ENCODE measurements at regions not wholly inside any gene's neighbourhood (a gene's known extent, or its start where the extent isn't known, plus 50 kb on each side); places are given as distances from the start of the nearest gene placed in this dataset.
"Not testable (repeated sequence)": the region's sequence is repeated elsewhere in the genome, so short reads cannot be mapped to it uniquely, and the experiment has no call there.

DNA sequence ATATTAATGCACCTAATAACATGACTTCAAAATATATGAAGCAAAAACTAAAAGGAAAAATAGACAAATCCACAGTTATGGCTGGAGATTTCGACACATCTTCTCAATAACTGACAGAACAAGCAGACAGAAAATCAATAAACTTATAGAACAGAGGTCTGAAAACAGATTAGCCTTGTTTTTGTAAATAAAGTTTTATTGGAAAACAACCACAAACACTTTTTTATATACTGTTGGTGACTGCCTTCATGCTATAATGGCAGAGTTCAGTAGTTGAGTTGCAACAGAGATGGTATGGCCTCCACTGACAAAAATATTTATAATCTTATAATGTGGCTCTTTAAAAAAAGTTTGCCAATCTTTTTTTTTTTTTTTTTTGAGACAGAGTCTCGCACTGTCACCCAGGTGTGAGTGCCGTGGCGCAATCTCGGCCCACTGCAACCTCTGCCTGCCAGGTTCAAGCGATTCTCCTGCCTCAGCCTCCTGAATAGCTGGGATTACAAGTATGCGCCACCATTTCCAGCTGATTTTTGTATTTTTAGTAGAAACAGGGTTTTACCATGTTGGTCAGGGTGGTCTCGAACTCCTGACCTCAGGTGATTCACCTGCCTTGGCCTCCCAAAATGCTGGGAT lies 52.2 kb upstream of the GATA2 start:
- no TSS peak for BruUV-seq (replicated peaks)
- Histone ChIP-seq H3F3A (ENCODE audit: low read length, unreplicated experiment) (no peaks in the 10 kb centered on the region), H3K36me3 (ENCODE audit: low read depth, low read length) (no peaks in the 10 kb centered on the region), H3K27me3 (ENCODE audit: low read length) (no peaks in the 10 kb centered on the region), H3K79me2 (ENCODE audit: low read length) (no peaks in the 10 kb centered on the region), H4K20me1 (ENCODE audit: low read length) (no peaks in the 10 kb centered on the region), H3K9me3 (ENCODE audit: low read length) (no peaks in the 10 kb centered on the region), H3K4me3 (ENCODE audit: low read length) (no peak overlapping the region), H3K27ac (ENCODE audit: low read length) (no peak overlapping the region), H3K4me2 (ENCODE audit: low read length) (no peak overlapping the region), H3K4me1 (ENCODE audit: insufficient read depth, low read length) (no peaks in the 10 kb centered on the region), H3K9ac (ENCODE audit: low read length) (no peak overlapping the region), H3K9me2 (replicated peaks; ENCODE audit: low read length) (no peaks in the 10 kb centered on the region), H2AFZ (ENCODE audit: low read length) (no peak overlapping the region)
- POLR2A ChIA-PET (ENCODE audit: unreplicated experiment), result no interaction called here
- intact Hi-C loops (cut with micrococcal nuclease), result no loop called here
- CTCF ChIA-PET, result no interaction called here
- no peak for ATAC-seq
- DNase-seq, result no peak
- TF ChIP-seq EZH2 (IDR thresholded peaks at IDR 0.05; ENCODE audit: low read length, unreplicated experiment) (no peak), EZH2phosphoT487 (IDR thresholded peaks at IDR 0.05; ENCODE audit: borderline replicate concordance, low read length) (no peak)
- TF ChIP-seq, protein P1, sequence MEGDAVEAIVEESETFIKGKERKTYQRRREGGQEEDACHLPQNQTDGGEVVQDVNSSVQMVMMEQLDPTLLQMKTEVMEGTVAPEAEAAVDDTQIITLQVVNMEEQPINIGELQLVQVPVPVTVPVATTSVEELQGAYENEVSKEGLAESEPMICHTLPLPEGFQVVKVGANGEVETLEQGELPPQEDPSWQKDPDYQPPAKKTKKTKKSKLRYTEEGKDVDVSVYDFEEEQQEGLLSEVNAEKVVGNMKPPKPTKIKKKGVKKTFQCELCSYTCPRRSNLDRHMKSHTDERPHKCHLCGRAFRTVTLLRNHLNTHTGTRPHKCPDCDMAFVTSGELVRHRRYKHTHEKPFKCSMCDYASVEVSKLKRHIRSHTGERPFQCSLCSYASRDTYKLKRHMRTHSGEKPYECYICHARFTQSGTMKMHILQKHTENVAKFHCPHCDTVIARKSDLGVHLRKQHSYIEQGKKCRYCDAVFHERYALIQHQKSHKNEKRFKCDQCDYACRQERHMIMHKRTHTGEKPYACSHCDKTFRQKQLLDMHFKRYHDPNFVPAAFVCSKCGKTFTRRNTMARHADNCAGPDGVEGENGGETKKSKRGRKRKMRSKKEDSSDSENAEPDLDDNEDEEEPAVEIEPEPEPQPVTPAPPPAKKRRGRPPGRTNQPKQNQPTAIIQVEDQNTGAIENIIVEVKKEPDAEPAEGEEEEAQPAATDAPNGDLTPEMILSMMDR (conservative IDR thresholded peaks at IDR 0.05; ENCODE audit: low read depth, low read length), result no peak

DNA sequence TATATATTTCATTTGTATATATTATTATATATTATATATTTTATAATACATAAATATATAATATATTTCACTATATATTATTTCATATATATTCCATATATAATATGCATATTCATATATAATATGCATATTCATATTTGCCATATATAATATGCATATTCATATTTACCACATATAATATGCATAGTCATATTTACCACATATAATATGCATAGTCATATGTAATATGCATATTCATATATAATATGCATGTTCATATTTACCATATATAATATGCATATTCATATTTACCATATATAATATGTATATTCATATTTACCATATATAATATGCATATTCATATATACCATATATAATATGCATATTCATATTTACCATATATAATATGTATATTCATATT lies 51.2 kb upstream of the GATA2 start:
- no peaks in the 10 kb centered on the region for H3K36me3 ChIP-seq (ENCODE audit: low read depth, low read length)
- POLR2A ChIA-PET (ENCODE audit: unreplicated experiment), result no interaction called here
- CTCF ChIA-PET, result no interaction called here
- no peak for DNase-seq
- no peaks in the 10 kb centered on the region for H3F3A ChIP-seq (ENCODE audit: low read length, unreplicated experiment)
- H3K4me2 ChIP-seq (ENCODE audit: low read length), result no peak overlapping the region
- no peaks in the 10 kb centered on the region for H3K9me2 ChIP-seq (replicated peaks; ENCODE audit: low read length)
- H3K79me2 ChIP-seq (ENCODE audit: low read length), result no peaks in the 10 kb centered on the region
- no peaks in the 10 kb centered on the region for H4K20me1 ChIP-seq (ENCODE audit: low read length)
- intact Hi-C loops (cut with micrococcal nuclease), result no loop called here
- no peak overlapping the region for H3K27ac ChIP-seq (ENCODE audit: low read length)
- no peak for ATAC-seq
- H3K9ac ChIP-seq (ENCODE audit: low read length), result no peak overlapping the region
- H3K27me3 ChIP-seq (ENCODE audit: low read length), result no peaks in the 10 kb centered on the region
- H3K4me1 ChIP-seq (ENCODE audit: insufficient read depth, low read length), result no peaks in the 10 kb centered on the region
- H3K9me3 ChIP-seq (ENCODE audit: low read length), result no peaks in the 10 kb centered on the region
- no peak overlapping the region for H2AFZ ChIP-seq (ENCODE audit: low read length)
- H3K4me3 ChIP-seq (ENCODE audit: low read length), result no peak overlapping the region
- BruUV-seq (replicated peaks), result no TSS peak
- no peak for TF ChIP-seq EZH2phosphoT487 (IDR thresholded peaks at IDR 0.05; ENCODE audit: borderline replicate concordance, low read length)
- TF ChIP-seq, protein P1 (conservative IDR thresholded peaks at IDR 0.05; ENCODE audit: low read depth, low read length), result no peak
- TF ChIP-seq EZH2 (IDR thresholded peaks at IDR 0.05; ENCODE audit: low read length, unreplicated experiment), result no peak

DNA sequence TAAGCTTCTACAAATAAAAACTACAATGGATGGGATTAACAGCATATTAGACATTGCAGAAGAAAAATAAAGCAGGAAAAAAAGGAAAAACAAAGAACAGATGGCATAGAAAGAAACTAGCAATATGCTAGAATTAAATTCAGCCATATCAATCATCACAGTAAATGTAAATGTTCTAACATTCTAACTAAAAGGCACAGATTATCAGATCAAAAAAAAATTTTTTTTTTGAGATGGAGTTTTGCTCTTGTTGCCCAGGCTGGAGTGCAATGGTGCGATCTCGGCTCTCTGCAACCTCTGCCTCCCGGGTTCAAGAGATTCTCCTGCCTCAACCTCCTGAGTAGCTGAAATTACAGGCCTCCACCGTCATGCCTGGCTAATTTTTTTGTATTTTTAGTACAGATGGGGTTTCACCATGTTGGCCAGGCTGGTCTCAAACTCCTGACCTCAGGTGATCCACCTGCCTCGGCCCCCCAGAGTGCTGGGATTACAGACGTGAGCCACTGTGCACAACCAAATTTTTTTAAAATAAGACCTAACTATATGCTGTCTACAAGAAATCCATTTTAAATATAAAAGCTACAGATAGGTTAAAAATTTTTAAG lies 50.7 kb upstream of the GATA2 start:
- H4K20me1 ChIP-seq (ENCODE audit: low read length); H3K9me3 ChIP-seq (ENCODE audit: low read length); intact Hi-C loops (cut with micrococcal nuclease); ATAC-seq; POLR2A ChIA-PET (ENCODE audit: unreplicated experiment); H3K4me2 ChIP-seq (ENCODE audit: low read length); CTCF ChIA-PET; H3K36me3 ChIP-seq (ENCODE audit: low read depth, low read length); H3K4me1 ChIP-seq (ENCODE audit: insufficient read depth, low read length); H3K9me2 ChIP-seq (replicated peaks; ENCODE audit: low read length); H3K27ac ChIP-seq (ENCODE audit: low read length); H3F3A ChIP-seq (ENCODE audit: low read length, unreplicated experiment); BruUV-seq (replicated peaks); H3K79me2 ChIP-seq (ENCODE audit: low read length); H3K27me3 ChIP-seq (ENCODE audit: low read length); H3K4me3 ChIP-seq (ENCODE audit: low read length); DNase-seq; H3K9ac ChIP-seq (ENCODE audit: low read length); H2AFZ ChIP-seq (ENCODE audit: low read length): not testable (repeated sequence)
